Forelimb muscle (tissue), 1 donor: ENCODE measurements at regions not wholly inside any gene's neighbourhood (a gene's known extent, or its start where the extent isn't known, plus 50 kb on each side); places are given as distances from the start of the nearest gene placed in this dataset.

Source experiments
- DNase-seq: peaks from one replicate; pipeline ENCODE4 v3.0.0-alpha.2; 2013; ENCODE audit warnings: low read depth

DNA sequence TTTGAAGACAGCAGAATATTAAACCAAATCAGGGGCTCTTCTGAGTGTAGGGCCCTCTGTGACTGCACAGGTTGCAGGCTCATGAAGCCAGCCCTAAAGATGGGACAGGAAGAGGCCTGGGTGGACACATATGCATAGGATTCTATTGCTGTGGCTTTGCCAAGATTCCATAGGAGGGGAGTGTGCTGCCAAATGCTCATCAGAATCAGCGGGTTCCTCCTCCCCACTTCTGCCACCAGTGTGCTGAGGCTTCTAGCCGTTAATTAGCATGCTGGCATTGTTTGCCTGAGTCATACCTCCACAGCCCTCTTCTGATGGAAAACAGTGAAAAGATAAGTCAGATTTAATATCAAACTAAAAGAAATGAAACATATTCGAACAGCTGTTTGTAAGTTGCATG is 103.9 kb upstream of the TMEFF2 start:
- DNase-seq = no peak

DNA sequence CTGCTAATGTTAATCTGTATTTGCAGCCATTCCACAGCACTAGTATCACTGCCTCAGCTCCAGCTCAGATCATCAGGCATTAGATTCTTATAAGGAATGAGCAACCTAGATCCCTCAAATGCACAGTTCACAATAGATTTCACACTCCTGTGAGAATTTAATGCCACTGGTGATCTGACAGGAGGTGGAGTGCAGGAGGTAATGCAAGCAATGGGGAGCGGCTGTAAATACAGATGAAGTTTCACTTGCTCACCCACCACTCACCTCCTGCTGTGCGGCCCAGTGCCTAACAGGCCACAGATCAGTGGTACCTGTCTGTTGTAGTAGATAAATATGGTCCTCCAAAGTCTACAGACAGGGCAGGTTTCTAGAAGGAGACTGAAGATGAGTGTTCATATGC is 97.7 kb upstream of the TMEFF2 start:
- no peak for DNase-seq

DNA sequence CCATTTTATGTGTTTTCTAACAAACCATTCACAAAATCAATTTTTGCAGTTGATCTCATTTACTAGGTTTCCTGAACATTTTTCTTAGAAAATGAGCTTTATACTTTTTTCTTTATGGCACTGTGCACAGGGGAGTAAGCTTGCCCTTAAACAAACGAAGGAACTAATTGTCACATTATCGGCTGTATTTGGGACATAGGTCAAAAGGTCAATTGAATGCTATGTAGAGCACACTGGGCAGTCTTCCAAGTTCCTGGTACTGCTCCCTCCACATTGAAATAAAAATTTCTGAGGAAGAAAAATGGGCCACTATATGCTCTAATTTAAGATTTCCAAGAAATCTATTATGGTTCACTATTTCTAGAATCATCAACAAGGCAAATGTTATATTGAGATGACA is 93.6 kb upstream of the TMEFF2 start:
- no peak for DNase-seq

DNA sequence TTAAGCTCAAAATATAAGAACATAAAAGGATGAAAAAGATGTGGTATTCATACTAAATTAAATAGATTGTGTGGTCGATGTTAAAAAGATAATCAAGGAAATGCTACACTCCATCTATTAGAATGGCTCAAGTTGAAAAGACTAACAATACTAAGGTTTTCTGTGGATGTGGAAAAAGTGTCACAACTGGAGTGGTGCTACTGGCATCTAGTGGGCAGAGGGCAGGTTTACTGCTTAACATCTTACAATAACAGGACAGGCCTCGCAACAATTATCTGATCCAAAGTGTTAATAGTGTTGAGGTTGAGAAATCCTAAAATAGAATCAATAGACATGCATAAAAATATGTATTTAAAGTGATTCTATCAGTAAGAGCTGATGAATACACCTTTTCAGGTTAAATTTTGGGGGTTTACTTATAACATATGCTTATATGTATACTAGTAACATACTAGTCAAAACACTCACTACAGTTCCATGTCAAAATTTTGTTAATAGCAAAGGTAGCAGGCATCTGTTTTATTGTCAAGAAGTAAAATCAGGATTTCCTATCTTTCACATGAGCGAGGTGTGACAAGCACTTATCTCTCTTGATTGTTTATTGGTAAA is 91.5 kb upstream of the TMEFF2 start:
- DNase-seq = no peak

DNA sequence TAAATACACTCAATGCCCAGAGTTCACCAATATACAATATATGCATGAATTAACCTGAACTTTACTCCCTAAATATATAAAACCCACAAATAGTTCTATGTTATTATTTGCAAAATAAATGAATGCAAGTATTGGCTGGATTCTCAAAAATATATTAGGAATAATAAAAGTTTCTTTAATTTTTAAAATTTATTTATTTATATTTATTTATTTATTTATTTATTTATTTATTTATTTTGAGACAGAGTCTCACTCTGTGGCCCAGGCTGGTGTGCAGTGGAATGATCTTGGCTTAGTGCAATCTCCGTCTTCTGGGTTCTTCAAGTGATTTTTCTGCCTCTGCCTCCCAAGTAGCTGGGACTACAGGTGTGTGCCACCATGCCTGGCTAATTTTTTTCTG is 88.7 kb upstream of the TMEFF2 start:
- no peak for DNase-seq

DNA sequence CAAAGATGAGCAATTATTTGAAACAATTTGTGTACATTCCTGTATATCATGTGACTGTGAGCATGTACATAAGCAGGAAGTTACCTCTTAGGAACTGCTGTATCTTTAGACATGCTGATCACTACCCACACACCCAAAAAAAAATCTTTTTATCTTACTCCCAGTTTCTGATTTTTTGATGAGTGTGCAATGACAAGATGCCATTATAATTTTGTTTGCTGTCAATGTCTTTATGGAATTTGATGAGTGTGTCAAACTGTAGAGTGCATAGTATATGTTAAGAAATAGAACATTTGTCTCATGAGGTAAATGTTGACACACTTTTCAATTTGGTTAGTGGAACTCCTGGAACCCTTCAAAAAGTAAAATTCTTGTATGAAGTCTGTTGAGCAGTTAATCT is 84.0 kb upstream of the TMEFF2 start:
- DNase-seq = no peak

DNA sequence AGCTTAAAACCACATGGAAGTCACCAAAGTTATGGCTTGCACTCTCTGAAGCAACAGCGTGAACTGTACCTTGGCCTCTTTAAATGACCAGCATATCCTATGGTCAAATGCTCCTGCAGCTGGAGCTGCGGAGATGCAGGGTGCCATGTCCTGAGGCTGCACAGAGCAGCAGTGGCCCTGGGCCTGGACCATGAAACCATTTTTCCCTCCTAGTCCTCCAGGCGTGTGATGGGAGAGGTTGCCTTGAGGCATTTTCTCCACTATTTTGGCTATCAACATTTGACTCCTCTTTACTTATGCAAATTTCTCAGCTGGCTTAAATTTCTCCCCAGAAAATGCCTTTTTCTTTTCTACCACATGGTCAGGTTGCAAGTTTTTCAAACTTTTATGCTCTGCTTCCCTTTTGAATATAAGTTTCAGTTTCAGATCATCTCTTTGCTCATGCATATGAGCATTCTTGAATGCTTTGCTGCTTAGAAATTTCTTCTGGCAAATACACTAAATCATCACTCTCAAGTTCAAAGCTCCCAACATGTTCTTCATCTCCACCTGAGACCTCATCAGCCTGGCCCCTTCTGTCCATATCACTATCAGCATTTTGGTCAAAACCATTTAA is 82.9 kb upstream of the TMEFF2 start:
- DNase-seq = no peak

DNA sequence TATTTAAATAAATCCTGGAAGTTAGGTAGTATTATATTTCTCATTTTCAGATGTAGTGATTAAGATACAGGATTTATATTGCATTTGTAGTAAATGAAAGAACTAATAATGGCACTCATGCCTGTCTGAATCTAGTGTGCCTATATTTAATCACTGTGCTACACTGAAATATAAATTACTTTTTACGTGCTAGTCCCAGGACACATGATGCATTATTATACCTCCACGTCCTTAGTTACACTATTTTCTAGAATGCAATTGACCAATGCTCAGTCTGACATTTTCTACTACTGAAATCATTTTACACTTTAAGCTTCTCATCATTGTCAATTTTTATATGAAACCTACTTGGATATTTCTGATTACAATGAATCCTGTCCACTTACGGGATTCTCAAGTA is 80.9 kb upstream of the TMEFF2 start:
- no peak for DNase-seq

DNA sequence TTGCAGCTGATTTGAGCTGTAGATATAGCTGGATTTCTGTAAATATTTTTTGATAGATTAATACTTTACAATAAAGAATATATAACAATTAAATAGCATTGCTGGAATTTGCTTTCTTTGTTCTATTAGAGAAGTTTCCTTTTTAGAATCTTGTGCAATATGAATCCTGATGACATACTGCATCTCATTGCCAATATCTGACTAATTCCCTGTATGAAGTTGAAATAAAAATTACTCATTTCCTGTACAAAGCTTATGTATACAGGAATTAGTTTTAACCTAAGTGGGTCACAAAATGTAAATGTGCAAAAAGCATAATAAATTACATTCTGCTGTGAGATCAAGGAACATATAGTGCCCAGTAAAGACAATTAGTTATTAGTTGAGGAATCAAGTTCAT is 72.8 kb upstream of the TMEFF2 start:
- DNase-seq = peak; percentile 19

DNA sequence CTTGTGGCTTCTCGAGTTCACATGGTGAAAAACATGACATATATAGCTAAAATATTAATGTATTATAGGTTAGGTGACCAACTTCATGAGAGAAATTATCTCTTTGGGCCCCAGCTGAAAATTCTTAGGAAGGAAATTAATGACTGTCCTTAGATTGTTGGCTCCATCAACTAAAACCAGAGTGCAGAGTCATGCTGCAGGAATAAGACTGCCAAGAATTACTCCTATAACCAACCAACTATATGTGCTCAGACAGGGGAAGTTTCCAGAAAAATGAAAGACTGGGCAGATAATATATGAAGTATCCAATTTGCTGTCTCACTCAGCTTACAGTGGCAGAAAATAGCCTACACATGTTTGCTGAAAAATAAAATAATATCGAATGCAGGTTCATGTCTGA is 71.0 kb upstream of the TMEFF2 start:
- no peak for DNase-seq

DNA sequence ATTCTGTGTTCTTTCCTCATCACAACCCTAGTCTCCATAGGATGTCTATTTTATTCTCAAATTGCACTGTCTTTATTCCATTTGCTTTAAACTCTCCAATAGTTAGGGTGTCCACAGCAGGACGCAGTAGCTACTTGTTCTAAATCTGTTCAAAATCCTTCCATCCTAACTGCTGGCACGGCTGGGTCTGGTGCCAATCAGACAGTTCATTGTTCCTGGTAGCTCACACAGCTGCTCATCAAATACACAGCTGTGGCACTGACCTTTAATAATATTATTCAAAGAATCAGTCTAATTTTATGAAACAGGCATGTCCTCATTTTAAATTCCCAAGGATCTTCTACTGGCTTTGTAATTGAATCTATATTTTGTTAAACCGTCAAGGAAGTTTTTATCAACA is 59.7 kb upstream of the TMEFF2 start:
- no peak for DNase-seq

DNA sequence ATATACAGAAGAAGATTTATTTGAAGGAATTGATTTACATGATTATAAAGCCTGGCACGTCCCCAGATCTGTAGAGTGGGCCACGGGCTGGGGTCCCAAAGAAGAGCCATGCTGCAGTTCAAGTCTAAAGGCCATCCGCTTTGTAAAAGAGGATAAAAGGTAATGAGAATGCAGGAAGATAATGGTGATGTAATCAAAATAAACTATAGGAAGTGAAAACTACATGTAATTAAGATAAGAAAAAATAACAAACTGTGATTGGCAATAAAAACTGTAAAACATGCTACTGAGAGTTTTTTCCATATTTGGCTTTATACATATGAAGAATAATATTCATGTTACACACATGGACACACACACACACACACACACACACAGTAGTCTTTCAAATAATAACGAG is 59.0 kb upstream of the TMEFF2 start:
- no peak for DNase-seq

DNA sequence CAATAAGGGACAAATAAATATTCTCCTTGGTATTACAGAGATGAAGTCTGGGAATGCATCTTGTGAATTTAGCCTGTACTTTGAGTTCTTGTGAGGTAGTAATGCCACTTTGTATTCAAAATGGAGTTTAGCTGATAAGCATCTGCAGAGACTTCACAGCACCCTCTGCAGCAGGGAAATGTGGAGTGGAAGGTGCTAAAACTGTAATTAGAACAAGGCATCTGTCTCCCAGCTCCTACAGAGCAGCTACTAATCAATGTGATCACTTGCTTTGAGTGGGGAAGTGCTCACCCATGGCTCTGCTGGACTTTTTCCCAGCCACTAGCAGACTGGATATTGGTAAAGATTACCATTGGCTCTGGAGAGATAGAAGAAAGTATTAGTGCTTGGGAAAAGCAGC is 56.2 kb upstream of the TMEFF2 start:
- DNase-seq = no peak

DNA sequence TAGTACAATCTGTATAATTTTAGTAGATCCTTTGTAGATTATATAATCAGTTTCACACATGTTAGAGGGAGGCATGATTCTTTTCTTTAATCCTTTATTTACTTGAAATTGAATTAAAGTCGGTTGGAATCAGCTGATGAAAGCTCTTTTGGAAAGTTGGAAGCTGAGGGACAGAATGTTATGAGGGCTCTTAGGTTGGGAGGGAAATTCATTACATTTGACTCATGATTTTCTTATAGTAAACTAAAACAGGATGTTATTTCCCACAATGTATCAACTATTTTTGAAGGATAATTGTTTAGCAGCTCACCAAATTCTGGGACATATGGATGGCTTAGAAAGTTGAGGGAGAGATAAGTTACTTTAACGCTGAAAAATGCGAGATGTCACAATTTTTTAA is 52.7 kb upstream of the TMEFF2 start:
- no peak for DNase-seq

DNA sequence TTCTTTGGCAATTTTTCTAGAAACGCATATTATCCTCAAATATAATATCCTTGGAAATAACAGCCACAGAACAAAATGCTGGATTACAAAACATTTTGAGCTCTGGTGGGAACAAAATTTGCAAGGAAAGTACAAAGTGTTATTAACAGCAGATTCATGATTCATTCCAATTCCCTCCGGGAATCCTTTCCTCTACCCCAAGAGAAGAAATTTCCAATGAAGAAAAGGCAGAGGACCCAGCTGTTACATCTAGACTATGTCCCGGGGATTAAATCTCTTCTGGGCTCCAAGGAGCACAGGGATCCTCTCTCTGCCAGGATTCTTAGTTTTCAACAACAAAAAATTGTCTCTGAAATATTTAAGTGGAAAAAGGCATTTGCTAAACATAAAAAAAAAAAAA is 51.6 kb upstream of the TMEFF2 start:
- no peak for DNase-seq

DNA sequence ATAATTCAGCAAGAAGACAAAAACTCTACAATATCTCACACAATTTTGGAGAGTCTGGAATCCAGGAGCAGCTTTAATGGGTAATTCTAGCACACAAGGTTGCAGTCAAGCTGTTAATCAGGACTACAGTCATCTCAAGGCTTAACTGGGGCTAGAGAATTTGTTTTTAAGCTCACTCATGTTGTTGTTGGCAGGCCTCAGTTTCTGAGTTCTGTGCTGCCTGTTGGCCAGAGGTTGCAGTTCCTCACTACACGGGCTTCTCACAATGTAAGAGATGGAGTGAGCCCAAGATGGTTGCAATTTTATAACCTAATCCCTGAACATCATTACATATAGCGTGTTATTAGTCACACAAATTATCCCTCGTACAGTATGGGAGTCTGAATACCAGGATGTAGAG is 50.6 kb upstream of the TMEFF2 start:
- DNase-seq = no peak
